ENCODE measurements at regions not wholly inside any gene's neighbourhood (a gene's known extent, or its start where the extent isn't known, plus 50 kb on each side); places are given as distances from the start of the nearest gene placed in this dataset.
"Not testable (repeated sequence)": the region's sequence is repeated elsewhere in the genome, so short reads cannot be mapped to it uniquely, and the experiment has no call there.

DNA sequence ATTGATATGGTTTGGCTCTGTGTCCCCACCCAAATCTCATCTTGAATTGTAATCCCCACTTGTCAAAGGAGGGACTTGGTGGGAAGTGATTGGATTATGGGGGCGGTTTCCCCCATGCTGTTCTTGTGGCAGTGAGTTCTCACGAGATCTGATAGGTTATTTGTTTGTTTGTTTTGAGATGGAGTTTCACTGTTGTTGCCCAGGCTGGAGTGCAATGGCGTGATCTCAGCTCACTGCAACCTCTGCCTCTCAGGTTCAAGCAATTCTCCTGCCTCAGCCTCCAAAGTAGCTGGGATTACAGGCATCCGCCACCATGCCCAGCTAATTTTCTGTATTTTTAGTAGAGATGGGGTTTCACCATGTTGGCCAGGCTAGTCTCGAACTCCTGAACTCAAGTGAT, 364.7 kb downstream of the DSC3 start:
- H3K27me3 ChIP-seq (replicated peaks in 1 of 2; ENCODE audit: control insufficient read depth in 2 of 2, insufficient read depth in 2 of 2, low read length in 1 of 2); in situ Hi-C loops (cut with MboI); H4K20me1 ChIP-seq (ENCODE audit: control insufficient read depth, insufficient read depth); H3K36me3 ChIP-seq (ENCODE audit: control insufficient read depth in 2 of 2, insufficient read depth in 2 of 2, low read length in 1 of 2); POLR2A ChIA-PET; intact Hi-C loops (cut with micrococcal nuclease; ENCODE audit: unreplicated experiment); H2AFZ ChIP-seq (ENCODE audit: control insufficient read depth, low read depth, low read length); ATAC-seq; H3K4me1 ChIP-seq (ENCODE audit: control insufficient read depth, insufficient read depth, low read length); H3K27ac ChIP-seq (ENCODE audit: control insufficient read depth, insufficient read depth); H3K9ac ChIP-seq (ENCODE audit: control insufficient read depth, insufficient read depth, low read length); DNase-seq (ENCODE audit: low read depth, low spot score); H3K4me2 ChIP-seq (ENCODE audit: control insufficient read depth, insufficient read depth); H3K9me3 ChIP-seq (replicated peaks; ENCODE audit: control insufficient read depth, insufficient read depth, low read length); FAIRE-seq; RAD21 ChIA-PET (ENCODE audit: unreplicated experiment); H3K79me2 ChIP-seq (ENCODE audit: control insufficient read depth, insufficient read depth, low read length); BruUV-seq (replicated peaks); H3K4me3 ChIP-seq: not testable (repeated sequence)
- ChIA-PET CTCF (interaction anchor here (0.6 to 1.3 kb wide), 3 partner anchors 9 to 215 kb away, joined by 3 read pairs; no protein-coding TSS in a partner anchor), SMC1A (ENCODE audit: uncharacterized antibody, unreplicated experiment) (interaction anchor here (0.9 to 3.7 kb wide), 3 partner anchors 21 to 188 kb away, joined by 3 to 12 read pairs (median 7); no protein-coding TSS in a partner anchor)
- WGBS (ENCODE audit: insufficient coverage, insufficient replicate concordance, low lambda C conversion rate, missing lambda C conversion rate) = 6% methylated on average over 5 of the region's 5 CpGs

DNA sequence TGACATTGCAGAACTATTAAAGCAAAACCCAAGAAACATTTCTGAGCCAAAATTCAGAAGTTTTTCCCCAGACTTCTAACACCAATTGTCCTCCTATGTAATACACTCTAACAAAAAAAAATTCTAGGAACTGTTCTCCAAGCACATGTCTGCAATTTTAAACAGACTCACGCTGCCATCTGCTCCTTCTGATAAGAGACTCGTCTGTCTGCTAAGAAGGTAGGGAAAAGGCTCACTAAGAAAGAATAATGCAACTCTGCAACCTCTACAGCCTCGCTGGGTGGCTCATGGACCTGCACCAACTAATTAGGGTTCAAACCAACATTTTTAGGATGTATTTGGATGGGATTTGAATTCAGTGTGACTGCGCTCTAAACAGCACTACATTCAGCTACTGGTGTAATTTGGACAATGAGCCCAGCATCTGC, 366.5 kb downstream of the DSC3 start:
- Histone ChIP-seq H3K36me3 (ENCODE audit: control insufficient read depth in 2 of 2, insufficient read depth in 2 of 2, low read length in 1 of 2) (no peaks in the 10 kb centered on the region), H3K4me1 (ENCODE audit: control insufficient read depth, insufficient read depth, low read length) (no peaks in the 10 kb centered on the region), H3K79me2 (ENCODE audit: control insufficient read depth, insufficient read depth, low read length) (no peaks in the 10 kb centered on the region), H3K4me3 (no peak overlapping the region), H3K9ac (ENCODE audit: control insufficient read depth, insufficient read depth, low read length) (no peak overlapping the region), H3K27me3 (replicated peaks in 1 of 2; ENCODE audit: control insufficient read depth in 2 of 2, insufficient read depth in 2 of 2, low read length in 1 of 2) (no peaks in the 10 kb centered on the region), H3K4me2 (ENCODE audit: control insufficient read depth, insufficient read depth) (no peak overlapping the region), H3K27ac (ENCODE audit: control insufficient read depth, insufficient read depth) (no peak overlapping the region), H3K9me3 (replicated peaks; ENCODE audit: control insufficient read depth, insufficient read depth, low read length) (no peaks in the 10 kb centered on the region), H2AFZ (ENCODE audit: control insufficient read depth, low read depth, low read length) (no peak overlapping the region), H4K20me1 (ENCODE audit: control insufficient read depth, insufficient read depth) (no peaks in the 10 kb centered on the region)
- BruUV-seq (replicated peaks) = no TSS peak
- DNase-seq (ENCODE audit: low read depth, low spot score) = no peak
- no peak; the same call in 2 of the 3 replicates for ATAC-seq
- intact Hi-C loops (cut with micrococcal nuclease; ENCODE audit: unreplicated experiment) = no loop called here
- ChIA-PET SMC1A (ENCODE audit: uncharacterized antibody, unreplicated experiment) (interaction anchor here (0.6 to 3.7 kb wide), 5 partner anchors 9 to 216 kb away, joined by 3 to 12 read pairs (median 5); no protein-coding TSS in a partner anchor), RAD21 (ENCODE audit: unreplicated experiment) (interaction anchor here (0.8 to 1.5 kb wide), 5 partner anchors 26 to 191 kb away, joined by 3 to 5 read pairs (median 3); no protein-coding TSS in a partner anchor), CTCF (interaction anchor here (1.7 kb wide), 1 partner anchor 36 kb away, joined by 7 read pairs; no protein-coding TSS in a partner anchor), POLR2A (interaction anchor here (1.0 to 2.0 kb wide), 3 partner anchors 22 to 191 kb away, joined by 3 to 6 read pairs (median 4); no protein-coding TSS in a partner anchor)
- in situ Hi-C loops (cut with MboI) = no loop called here
- FAIRE-seq = no peak
- TF ChIP-seq STAT1 (conservative IDR thresholded peaks at IDR 0.05) = no peak
- 0% methylated on average over 4 of the region's 4 CpGs for WGBS (ENCODE audit: insufficient coverage, insufficient replicate concordance, low lambda C conversion rate, missing lambda C conversion rate)
